ENCODE measurements at regions not wholly inside any gene's neighbourhood (a gene's known extent, or its start where the extent isn't known, plus 50 kb on each side); places are given as distances from the start of the nearest gene placed in this dataset.

- TF ChIP-seq CTCF (IDR thresholded peaks at IDR 0.05; ENCODE audit: insufficient read depth, low read length) = no peak
- no peak for TF ChIP-seq GABPA (IDR thresholded peaks at IDR 0.05; ENCODE audit: low read depth)
- no peak for TF ChIP-seq POLR2AphosphoS5 (IDR thresholded peaks at IDR 0.05; ENCODE audit: low read depth)
Observed at GRCh38 chr5:122615832-122616231, 159.0 kb upstream of the SNX2 start.
